Cardiac muscle cell (in vitro differentiated cells and primary cell): ENCODE measurements at regions not wholly inside any gene's neighbourhood (a gene's known extent, or its start where the extent isn't known, plus 50 kb on each side); places are given as distances from the start of the nearest gene placed in this dataset.
"Not testable (repeated sequence)": the region's sequence is repeated elsewhere in the genome, so short reads cannot be mapped to it uniquely, and the experiment has no call there.

Source experiments
- DNase-seq, 2 donors: peaks; one replicate each; pipeline versions ENCODE4 v3.0.0 to v3.0.0-alpha.2; 2010 to 2017; ENCODE audit warnings: low read depth in 1 of 2, low spot score in 1 of 2
- H3K27ac ChIP-seq: fragments of 200-600 bp; sonication (generic); 2 replicates; pipeline ENCODE4 v1.5.1; 2016
- H3K27me3 ChIP-seq: fragments of 200-600 bp; sonication (generic); 2 replicates; pipeline ENCODE4 v1.6.0; 2016; ENCODE audit warnings: control low read depth
- H3K36me3 ChIP-seq: fragments of 200-600 bp; sonication (generic); 2 replicates; pipeline ENCODE4 v1.5.1; 2016; ENCODE audit warnings: control low read depth
- H3K4me1 ChIP-seq: fragments of 200-600 bp; sonication (generic); 2 replicates; pipeline ENCODE4 v1.8.1; 2017; ENCODE audit warnings: low read depth, mild to moderate bottlenecking, mixed run types
- H3K4me3 ChIP-seq: fragments of 200-600 bp; sonication (generic); 2 replicates; pipeline ENCODE4 v1.5.1; 2016; ENCODE audit warnings: mild to moderate bottlenecking
- H3K9me3 ChIP-seq: fragments of 200-600 bp; sonication (generic); 2 replicates; pipeline ENCODE4 v1.5.1; 2017; ENCODE audit warnings: low read depth, mild to moderate bottlenecking, control low read depth
- TF ChIP-seq, protein P1 (sequence below): IDR thresholded peaks from 2 replicates; pipeline ENCODE4 v1.5.1; 2012; ENCODE audit warnings: low read depth, mild to moderate bottlenecking, low read length

DNA sequence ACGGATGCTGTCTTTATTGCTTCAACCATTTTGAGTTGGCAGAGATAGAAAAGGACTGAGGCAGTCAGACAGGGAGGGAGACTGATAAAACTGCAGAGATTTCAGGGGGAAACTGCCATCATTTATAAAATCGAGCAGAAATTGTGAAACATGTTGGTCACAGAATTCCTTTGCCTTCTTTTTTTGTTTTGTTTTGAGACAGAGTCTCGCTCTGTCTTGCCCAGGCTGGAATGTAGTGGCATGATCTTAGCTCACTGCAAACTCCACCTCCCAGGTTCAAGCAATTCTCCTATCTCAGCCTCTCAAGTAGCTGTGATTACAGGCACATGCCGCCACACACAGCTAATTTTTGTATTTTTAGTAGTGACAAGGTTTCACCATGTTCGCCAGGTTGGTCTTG lies 273.7 kb upstream of the USP9Y start:
- no peaks in the 10 kb centered on the region for H3K4me1 ChIP-seq
- H3K27ac ChIP-seq, result no peak overlapping the region
- H3K4me3 ChIP-seq, result no peak overlapping the region
- no peaks in the 10 kb centered on the region for H3K9me3 ChIP-seq
- DNase-seq, result no peak
- TF ChIP-seq, protein P1, sequence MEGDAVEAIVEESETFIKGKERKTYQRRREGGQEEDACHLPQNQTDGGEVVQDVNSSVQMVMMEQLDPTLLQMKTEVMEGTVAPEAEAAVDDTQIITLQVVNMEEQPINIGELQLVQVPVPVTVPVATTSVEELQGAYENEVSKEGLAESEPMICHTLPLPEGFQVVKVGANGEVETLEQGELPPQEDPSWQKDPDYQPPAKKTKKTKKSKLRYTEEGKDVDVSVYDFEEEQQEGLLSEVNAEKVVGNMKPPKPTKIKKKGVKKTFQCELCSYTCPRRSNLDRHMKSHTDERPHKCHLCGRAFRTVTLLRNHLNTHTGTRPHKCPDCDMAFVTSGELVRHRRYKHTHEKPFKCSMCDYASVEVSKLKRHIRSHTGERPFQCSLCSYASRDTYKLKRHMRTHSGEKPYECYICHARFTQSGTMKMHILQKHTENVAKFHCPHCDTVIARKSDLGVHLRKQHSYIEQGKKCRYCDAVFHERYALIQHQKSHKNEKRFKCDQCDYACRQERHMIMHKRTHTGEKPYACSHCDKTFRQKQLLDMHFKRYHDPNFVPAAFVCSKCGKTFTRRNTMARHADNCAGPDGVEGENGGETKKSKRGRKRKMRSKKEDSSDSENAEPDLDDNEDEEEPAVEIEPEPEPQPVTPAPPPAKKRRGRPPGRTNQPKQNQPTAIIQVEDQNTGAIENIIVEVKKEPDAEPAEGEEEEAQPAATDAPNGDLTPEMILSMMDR, result no peak
- H3K36me3 ChIP-seq, result no peaks in the 10 kb centered on the region
- H3K27me3 ChIP-seq, result no peaks in the 10 kb centered on the region

- no peaks in the 10 kb centered on the region for H3K36me3 ChIP-seq
- no peak overlapping the region for H3K4me3 ChIP-seq
- no peak overlapping the region for H3K27ac ChIP-seq
- H3K4me1 ChIP-seq, result no peaks in the 10 kb centered on the region
- no peaks in the 10 kb centered on the region for H3K27me3 ChIP-seq
- no peak for DNase-seq
- no peaks in the 10 kb centered on the region for H3K9me3 ChIP-seq
- TF ChIP-seq, protein P1, result no peak
These were observed 269.5 kb upstream of the USP9Y start for GRCh38 chrY:12431546-12431945.

- not testable (repeated sequence) for H3K36me3 ChIP-seq, H3K4me3 ChIP-seq, H3K27ac ChIP-seq, H3K27me3 ChIP-seq, DNase-seq, H3K9me3 ChIP-seq, H3K4me1 ChIP-seq
These were observed 262.2 kb upstream of the USP9Y start for GRCh38 chrY:12438823-12439222.

GRCh38 chrY:12444200-12444599 lies 256.8 kb upstream of the USP9Y start:
- no peak for DNase-seq
- no peaks in the 10 kb centered on the region for H3K27me3 ChIP-seq
- TF ChIP-seq, protein P1, result no peak
- no peaks in the 10 kb centered on the region for H3K4me1 ChIP-seq
- no peaks in the 10 kb centered on the region for H3K36me3 ChIP-seq
- H3K9me3 ChIP-seq, result no peaks in the 10 kb centered on the region
- no peak overlapping the region for H3K27ac ChIP-seq
- H3K4me3 ChIP-seq, result no peak overlapping the region

- H3K4me3 ChIP-seq, H3K9me3 ChIP-seq, H3K4me1 ChIP-seq, H3K27ac ChIP-seq, H3K36me3 ChIP-seq, H3K27me3 ChIP-seq: not testable (repeated sequence)
- peak in 1 of 2 donors; percentile 3 for DNase-seq
These were observed 254.4 kb upstream of the USP9Y start for GRCh38 chrY:12446486-12447265.

DNA sequence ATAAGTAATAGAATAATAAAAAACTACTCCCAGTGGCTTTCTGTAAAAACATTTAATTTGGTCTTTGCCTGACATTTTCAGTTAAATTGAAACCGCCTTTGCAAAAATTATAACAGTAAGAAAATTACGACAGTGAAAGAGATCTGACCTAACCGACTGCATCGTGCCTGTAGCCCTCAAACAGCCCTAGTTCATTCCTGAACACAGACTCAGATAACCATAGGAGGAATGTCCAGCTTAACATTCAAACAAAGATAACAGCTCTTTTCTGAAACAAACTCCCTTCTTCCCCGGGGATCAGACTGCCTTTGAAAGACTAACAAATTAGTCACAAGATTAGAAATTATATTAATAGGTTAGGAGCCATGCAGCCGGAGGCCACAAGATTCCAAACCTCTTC lies 252.5 kb upstream of the USP9Y start:
- H3K36me3 ChIP-seq, H3K9me3 ChIP-seq, DNase-seq, H3K4me1 ChIP-seq, H3K27ac ChIP-seq, H3K27me3 ChIP-seq, H3K4me3 ChIP-seq: not testable (repeated sequence)

GRCh38 chrY:12453318-12453717 lies 247.7 kb upstream of the USP9Y start:
- not testable (repeated sequence) for H3K4me3 ChIP-seq, H3K27ac ChIP-seq, H3K4me1 ChIP-seq, H3K36me3 ChIP-seq, DNase-seq, H3K9me3 ChIP-seq, H3K27me3 ChIP-seq

DNA sequence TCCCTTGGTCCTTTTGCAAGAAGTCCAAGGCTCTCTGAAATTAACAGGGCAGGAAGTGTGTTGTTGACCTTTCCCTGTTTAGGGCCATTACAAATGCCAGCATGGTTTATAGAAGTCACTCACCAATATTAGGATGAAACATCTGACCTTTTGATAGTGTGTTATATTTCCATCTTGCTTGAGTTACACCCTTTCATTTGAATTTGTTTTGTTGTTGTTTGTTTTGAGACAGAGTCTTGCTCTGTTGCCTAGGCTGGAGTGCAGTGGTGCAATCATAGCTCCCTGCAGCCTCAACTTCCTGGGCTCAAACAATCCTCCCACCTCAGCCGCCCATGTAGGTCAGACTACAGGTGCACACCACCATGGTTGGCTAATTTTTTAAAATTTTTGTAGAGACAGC lies 241.1 kb upstream of the USP9Y start:
- DNase-seq, result no peak

More for the DNA sequence above, 241.1 kb upstream of the USP9Y start:
- no peaks in the 10 kb centered on the region for H3K27me3 ChIP-seq
- no peaks in the 10 kb centered on the region for H3K4me1 ChIP-seq
- H3K9me3 ChIP-seq, result no peaks in the 10 kb centered on the region
- TF ChIP-seq, protein P1, result no peak
- no peak overlapping the region for H3K4me3 ChIP-seq
- no peaks in the 10 kb centered on the region for H3K36me3 ChIP-seq
- H3K27ac ChIP-seq, result no peak overlapping the region
